Epithelial cell of esophagus (primary cell): ENCODE measurements at regions not wholly inside any gene's neighbourhood (a gene's known extent, or its start where the extent isn't known, plus 50 kb on each side); places are given as distances from the start of the nearest gene placed in this dataset.

Experiments
- DNase-seq: peaks from one replicate; pipeline ENCODE4 v3.0.0; 2010; ENCODE audit warnings: low read depth
- H3K4me3 ChIP-seq: 2 replicates; pipeline ENCODE4 v1.5.1; 2011; ENCODE audit warnings: mild to moderate bottlenecking, low read length, control low read depth
- TF ChIP-seq, protein P1 (sequence below): IDR thresholded peaks from 2 replicates; pipeline ENCODE4 v1.5.1; 2011; ENCODE audit warnings: low read depth, mild to moderate bottlenecking, low read length, control low read depth, inconsistent platforms; ENCODE audit not compliant: insufficient read depth; ENCODE audit errors: missing control alignments

DNA sequence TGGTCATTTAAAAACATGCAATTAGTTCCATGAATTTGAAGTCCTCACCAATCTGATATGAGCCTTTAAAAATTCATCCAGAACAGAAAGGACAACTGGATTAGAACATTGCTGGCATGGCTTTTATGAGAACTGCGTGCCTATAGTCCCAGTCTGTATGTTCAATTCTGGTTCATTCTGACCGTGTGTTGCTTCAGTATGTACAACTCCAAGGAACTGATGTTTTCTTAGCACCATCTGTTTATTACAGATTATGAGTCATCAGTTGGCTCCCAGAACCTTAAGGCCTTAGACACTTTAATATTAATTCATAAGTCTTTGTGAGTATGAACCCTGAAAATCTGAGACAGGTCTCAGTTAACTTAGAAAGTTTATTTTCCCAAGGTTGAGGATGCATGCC is 115.0 kb downstream of the CEP44 start:
- H3K4me3 ChIP-seq: no peak overlapping the region
- DNase-seq: peak; percentile 83
- TF ChIP-seq, protein P1, sequence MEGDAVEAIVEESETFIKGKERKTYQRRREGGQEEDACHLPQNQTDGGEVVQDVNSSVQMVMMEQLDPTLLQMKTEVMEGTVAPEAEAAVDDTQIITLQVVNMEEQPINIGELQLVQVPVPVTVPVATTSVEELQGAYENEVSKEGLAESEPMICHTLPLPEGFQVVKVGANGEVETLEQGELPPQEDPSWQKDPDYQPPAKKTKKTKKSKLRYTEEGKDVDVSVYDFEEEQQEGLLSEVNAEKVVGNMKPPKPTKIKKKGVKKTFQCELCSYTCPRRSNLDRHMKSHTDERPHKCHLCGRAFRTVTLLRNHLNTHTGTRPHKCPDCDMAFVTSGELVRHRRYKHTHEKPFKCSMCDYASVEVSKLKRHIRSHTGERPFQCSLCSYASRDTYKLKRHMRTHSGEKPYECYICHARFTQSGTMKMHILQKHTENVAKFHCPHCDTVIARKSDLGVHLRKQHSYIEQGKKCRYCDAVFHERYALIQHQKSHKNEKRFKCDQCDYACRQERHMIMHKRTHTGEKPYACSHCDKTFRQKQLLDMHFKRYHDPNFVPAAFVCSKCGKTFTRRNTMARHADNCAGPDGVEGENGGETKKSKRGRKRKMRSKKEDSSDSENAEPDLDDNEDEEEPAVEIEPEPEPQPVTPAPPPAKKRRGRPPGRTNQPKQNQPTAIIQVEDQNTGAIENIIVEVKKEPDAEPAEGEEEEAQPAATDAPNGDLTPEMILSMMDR: no peak

DNA sequence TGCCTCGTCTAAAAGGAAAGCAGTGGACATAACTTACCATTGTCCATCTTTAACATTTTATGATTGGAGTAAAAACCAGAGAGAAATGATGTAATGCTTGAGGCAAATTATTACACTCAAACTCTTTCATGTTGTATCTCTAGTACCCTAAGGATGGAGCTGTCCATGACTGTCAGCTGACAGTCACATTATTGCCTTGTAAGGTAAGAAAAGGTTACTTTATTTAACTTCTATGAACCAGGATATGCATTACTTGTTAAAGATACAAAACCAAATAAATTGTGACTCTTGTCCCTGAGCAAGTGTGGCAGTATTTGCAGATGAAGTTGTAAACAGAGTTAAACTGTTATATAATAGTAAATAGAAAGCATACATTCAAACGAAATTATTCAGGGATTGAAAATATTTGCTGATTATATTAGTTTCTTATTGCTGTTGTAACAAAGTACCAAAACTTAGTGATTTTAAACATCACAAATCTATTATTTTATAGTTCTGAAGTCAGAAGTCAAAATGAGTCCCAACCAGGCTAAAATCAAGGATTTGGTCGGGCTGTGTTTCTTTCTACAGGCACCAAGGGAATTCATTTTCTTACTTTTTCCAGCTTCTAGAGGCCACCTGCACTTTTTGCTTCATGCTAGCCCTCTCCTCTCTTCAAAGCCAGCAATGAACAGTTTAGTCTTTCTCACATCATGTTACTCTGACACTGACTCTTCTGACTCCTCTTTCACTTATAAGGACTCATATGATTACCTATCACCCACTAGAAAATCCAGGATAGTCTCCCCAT is 113.8 kb downstream of the CEP44 start:
- no peak for DNase-seq
- no peak overlapping the region for H3K4me3 ChIP-seq
- TF ChIP-seq, protein P1: no peak

GRCh38 chr4:174396599-174397110 is 112.9 kb downstream of the CEP44 start:
- no peak for DNase-seq

DNA sequence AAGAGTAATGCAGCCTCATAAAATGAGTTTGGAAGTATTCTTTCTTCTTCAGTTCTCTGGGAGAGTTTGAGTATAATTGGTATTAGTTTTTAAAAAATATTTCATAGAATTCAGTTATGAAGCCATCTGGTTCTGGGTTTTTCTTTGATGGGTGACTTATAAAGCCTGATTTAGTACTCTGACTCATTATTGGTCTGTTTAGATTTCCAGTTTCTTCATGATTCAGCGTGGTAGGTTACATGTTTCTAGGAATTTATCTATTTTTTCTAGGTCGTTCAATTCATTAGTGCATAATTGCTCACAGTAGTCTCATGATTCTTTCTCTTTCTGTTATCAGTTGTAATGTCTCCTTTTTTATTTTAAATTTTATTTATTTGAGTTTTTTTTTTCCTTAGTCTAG is 111.2 kb downstream of the CEP44 start:
- peak; percentile 75 for DNase-seq
- no peak overlapping the region for H3K4me3 ChIP-seq
- TF ChIP-seq, protein P1: no peak

More at GRCh38 chr4:174396599-174397110, 112.9 kb downstream of the CEP44 start:
- H3K4me3 ChIP-seq: no peak overlapping the region
- TF ChIP-seq, protein P1: no peak

- TF ChIP-seq, protein P1: no peak
- H3K4me3 ChIP-seq: no peak overlapping the region
- DNase-seq: peak; percentile 46
These were observed 105.7 kb downstream of the CEP44 start for GRCh38 chr4:174389439-174389838.

DNA sequence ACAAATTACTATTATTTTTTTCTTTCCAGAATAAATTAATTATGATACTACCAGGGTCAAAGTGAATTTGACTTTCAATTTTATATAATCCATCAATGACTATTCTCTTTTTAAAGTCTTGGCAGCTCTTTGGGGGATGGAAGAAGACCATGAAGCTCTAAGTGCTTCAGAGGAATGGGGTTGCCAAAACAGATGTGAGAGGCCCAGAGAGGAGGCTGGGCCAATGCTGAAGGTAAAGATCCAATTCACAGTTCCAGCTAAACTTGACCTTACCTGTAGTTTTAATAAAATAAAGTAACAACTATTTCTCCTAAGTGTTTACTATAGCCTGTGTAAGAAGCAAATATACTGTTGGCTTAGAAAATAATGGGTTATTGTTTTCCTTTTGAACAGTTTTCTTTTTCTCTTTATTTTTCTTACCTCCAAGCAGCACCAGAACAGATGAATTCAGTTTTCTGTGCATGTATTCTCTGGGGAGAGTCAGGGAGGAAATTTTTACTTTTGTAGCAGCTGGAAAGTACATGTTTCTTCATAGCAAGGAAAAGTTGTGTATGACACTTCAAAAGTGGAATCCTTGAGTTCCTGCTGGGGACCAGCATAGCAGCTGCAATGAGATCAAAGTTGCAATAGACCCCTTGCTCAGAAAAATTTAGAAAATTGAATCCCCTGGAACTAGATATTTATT is 104.9 kb downstream of the CEP44 start:
- no peak for DNase-seq
- H3K4me3 ChIP-seq: no peak overlapping the region
- TF ChIP-seq, protein P1: no peak
